ENCODE measurements at regions not wholly inside any gene's neighbourhood (a gene's known extent, or its start where the extent isn't known, plus 50 kb on each side); places are given as distances from the start of the nearest gene placed in this dataset.
"Not testable (repeated sequence)": the region's sequence is repeated elsewhere in the genome, so short reads cannot be mapped to it uniquely, and the experiment has no call there.

DNA sequence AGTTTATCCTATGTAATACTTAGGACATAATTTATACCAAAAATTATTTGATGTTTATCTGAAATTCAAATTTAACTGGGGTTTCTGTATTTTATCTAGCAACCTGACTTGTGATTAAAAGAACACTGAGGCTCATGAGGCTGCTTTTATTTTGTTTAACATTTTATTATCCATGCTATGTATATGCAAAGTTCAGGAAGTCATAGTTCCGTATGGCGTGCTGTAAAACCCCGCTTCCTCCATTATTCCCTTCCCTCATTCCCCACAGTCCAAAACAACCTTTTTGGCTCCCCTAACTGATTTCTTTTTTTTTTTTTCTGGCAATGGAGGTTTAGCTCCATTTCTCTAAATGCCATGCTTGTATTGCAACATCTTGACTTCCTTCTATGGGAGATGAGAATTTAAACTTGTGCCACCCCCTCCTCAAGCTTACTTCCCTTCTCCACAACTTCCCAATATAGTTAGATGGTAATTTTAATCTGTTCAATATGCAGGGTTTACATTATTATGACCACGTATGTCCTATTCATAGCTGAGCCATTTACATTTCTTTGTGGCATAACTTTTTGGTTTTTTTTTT lies 138.0 kb upstream of the DNAH14 start:
- DNase-seq (ENCODE audit: low read depth): no peak

- no peak for DNase-seq (ENCODE audit: low read depth)
Observed at GRCh38 chr1:224795591-224795990, 133.9 kb upstream of the DNAH14 start.

GRCh38 chr1:224799083-224799482 lies 130.4 kb upstream of the DNAH14 start:
- no peak for DNase-seq (ENCODE audit: low read depth)

DNA sequence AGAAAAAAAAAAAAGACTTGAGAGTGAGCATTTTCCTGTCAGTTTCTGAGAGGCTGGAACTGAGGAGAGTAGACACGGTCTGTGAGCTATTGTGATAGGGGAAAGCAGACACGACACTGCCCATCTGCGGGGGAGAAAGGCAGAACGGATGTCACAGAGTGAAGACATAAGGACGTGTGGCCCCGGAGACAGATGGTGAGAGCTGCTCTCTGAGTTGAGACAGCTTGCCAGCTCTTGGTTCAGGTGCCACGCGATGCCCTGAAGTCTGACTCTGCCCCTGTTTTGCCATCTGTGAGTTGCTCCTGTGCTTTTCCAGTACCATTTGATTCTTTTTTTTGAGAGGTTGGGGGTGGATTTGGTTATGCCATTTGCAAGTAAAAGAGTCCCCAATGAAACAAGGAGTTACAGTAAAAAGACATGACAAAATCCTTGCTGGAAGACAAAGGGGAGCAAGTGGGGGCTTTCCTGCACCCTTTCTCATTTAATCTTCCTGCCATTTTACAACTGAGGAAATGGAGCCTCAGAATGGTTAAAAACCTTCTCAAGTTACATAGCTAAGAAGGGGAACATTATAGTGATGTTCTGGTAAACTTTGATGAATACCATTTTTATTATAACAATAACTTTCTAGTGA lies 128.9 kb upstream of the DNAH14 start:
- DNase-seq (ENCODE audit: low read depth): no peak

DNA sequence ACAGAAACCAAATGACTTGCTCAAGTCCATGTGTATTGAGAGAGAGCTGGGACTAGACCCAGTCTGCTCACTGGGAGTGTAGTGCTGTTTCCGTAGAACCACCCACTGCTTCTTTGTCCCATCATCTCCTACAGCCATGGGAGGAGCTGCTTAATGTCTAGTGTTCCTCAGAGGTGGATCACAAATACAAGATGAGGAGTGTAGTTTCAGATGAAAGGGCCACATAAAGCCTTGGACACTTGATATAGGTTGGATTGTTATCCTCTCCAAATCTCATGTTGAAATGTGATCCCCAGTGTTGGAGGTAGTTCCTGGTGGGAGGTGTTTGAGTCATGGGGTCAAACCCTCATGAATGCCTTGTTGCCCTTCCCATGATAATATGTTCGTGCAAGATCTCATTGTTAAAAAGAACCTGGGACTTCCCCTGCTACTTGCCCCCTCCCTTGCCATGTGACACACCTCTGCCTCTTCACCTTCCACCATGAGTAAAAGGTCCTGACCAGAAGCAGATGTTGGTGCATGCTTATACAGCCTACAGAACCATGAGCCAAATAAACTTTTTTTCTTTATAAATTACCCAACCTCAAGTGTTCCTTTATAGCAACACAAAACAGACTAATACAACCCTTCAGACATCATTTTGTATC lies 127.5 kb upstream of the DNAH14 start:
- no peak for DNase-seq (ENCODE audit: low read depth)

- DNase-seq (ENCODE audit: low read depth): no peak
Observed at GRCh38 chr1:224802617-224803016, 126.9 kb upstream of the DNAH14 start.

GRCh38 chr1:224804220-224804619 lies 125.3 kb upstream of the DNAH14 start:
- DNase-seq (ENCODE audit: low read depth): no peak

DNA sequence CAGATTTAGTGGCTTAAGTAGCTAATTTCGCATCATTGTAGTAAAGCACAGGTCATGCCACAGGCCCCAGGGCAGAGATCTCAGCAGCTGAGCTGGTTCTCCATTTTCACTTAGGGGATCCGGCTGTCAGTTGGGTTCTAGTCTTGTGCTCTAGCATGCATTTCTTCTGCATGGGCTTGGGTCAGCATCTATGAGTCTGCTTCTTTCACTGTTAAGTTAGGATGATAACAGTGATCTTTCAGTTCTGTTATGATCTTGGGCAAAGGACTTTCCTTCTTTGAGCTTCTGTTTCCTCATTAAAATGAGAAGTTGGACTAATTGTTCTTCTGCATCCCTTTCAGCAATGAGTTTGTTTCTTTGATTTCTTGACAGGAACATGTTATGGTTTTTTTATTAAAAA lies 123.6 kb upstream of the DNAH14 start:
- no peak for DNase-seq (ENCODE audit: low read depth)

- DNase-seq (ENCODE audit: low read depth): no peak
Observed at GRCh38 chr1:224809137-224809536, 120.3 kb upstream of the DNAH14 start.

- no peak for DNase-seq (ENCODE audit: low read depth)
Observed at GRCh38 chr1:224809613-224810012, 119.9 kb upstream of the DNAH14 start.

DNA sequence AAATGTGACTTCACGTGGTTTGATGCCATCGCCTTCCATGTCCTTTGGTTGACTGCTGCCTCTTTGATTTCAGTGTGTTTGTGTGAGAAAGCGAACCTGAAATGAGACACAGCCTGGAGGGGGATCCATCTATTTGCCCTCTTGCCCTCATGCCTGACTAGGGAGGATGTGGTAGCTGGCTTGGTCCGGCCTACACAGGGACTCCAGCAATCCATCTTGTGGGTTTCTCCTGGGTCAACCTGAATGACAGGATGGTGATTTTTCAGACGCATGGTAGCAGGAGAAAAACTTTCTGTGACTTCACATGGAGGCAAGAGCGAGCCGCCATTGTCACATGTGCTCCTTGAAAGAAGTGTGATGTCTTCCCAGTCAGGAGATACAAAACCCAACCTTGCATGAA lies 117.9 kb upstream of the DNAH14 start:
- no peak for DNase-seq (ENCODE audit: low read depth)

DNA sequence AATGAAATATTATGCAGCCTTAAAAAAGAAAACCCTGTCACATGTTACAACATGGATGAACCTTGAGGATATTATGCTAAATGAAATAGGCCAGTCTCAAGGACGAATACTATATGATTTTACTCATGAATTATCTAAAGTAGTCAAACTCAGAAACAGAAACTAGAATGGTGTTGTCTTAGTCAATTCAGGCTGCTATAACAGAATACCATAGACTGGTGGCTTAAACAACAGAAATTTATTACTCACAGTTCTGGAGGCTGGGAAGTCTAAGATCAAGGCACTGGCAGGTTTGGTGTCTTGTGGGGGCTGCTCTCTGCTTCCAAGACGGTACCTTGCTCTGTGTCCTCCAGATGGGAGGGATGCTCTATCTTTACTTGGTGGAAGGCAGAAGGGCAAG lies 113.8 kb upstream of the DNAH14 start:
- no peak for DNase-seq (ENCODE audit: low read depth)

GRCh38 chr1:224816062-224816461 lies 113.4 kb upstream of the DNAH14 start:
- no peak for DNase-seq (ENCODE audit: low read depth)

- DNase-seq (ENCODE audit: low read depth): no peak
Observed at GRCh38 chr1:224817382-224817781, 112.1 kb upstream of the DNAH14 start.

- DNase-seq (ENCODE audit: low read depth): no peak
Observed at GRCh38 chr1:224819861-224820260, 109.6 kb upstream of the DNAH14 start.

DNA sequence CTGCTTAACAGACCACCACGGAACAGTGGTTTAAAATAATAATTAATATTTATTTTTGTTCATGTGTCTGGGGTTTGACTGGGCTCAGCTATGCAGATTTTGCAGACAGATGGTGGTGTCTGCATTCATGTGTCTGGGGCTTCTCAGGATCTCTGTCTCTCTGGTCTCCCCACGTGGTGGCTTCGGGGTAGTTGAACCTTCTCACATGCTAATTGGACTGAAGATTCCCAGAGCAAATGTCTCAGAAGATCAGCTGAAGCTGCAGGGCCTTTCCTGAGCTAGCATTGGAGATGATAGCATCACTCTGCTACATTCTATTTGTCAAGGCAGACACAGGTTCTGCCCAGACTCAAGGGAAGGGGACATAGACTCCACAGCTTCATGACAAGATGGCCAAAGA lies 109.1 kb upstream of the DNAH14 start:
- DNase-seq (ENCODE audit: low read depth): no peak

GRCh38 chr1:224821751-224822150 lies 107.7 kb upstream of the DNAH14 start:
- DNase-seq (ENCODE audit: low read depth): not testable (repeated sequence)

DNA sequence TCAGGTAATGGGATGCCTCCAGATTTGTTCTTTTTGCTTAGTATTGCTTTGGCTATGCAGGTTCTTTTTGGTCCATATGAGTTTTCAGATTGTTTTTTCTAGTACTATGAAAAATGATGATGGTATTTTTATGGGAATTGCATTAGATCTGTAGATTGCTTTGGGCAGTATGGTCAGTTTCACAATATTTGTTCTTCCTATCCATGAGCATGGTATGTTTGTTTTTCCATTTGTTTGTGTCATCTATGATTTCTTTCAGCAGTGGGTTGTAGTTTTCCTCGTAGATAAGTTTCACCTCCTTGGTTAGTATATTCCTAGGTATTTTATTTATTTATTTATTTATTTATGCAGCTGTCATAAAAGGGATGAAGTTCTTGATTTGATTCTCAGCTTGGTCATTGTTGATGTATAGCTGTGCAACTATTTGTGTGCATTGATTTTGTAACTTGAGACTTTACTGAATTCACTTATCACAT lies 103.9 kb upstream of the DNAH14 start:
- DNase-seq (ENCODE audit: low read depth): no peak

GRCh38 chr1:224828691-224829090 lies 100.8 kb upstream of the DNAH14 start:
- DNase-seq (ENCODE audit: low read depth): peak; percentile 4

DNA sequence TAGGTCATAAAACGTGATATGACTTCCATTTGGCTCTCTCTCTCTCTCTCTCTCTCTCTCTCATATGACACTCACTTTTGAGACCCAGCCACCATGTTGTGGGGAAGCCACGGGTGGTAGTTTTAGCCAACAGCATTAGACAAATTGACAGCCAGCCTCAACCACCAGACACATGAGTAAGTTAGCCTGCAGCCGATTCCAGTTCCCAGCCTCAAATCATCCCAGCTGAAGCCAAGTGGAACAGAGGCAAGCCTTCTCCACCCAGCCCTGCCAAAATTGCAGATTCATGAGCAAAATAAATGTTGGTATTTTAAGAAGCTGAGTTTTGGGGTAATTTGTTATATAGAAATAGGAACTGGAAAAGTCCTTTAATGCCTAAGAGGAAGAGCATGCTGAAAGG lies 98.0 kb upstream of the DNAH14 start:
- no peak for DNase-seq (ENCODE audit: low read depth)

DNA sequence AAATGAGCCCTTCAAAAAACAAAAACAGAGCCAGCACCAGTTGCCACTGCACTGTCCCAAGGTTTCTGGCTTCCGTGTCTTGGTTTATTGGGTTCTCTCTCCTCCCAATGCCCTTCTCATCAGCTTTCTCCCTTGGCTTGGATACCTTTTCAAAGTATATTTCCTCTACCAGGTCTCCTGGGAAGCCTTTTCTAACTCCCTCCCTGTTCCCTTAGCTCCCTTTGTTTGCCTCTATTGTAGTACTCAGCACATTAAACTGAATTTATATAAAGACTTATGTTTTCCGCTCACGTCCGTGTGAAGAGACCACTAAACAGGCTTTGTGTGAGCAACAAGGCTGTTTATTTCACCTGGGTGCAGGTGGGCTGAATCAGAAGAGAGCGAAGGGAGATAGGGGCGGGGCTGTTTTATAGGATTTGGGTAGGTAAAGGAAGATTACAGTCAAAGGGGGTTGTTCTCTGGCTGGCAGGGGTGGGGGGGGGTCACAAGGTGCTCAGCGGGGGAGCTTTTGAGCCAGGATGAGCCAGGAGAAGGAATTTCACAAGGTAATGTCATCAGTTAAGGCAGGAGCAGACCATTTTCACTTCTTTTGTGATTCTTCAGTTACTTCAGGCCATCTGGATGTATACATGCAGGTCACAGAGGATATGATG lies 89.7 kb upstream of the DNAH14 start:
- DNase-seq (ENCODE audit: low read depth): not testable (repeated sequence)

- not testable (repeated sequence) for DNase-seq (ENCODE audit: low read depth)
Observed at GRCh38 chr1:224841803-224842202, 87.7 kb upstream of the DNAH14 start.
